ENCODE measurements at regions not wholly inside any gene's neighbourhood (a gene's known extent, or its start where the extent isn't known, plus 50 kb on each side); places are given as distances from the start of the nearest gene placed in this dataset.

GRCh38 chr7:22618528-22618927 is 108.5 kb upstream of the IL6 start:
- DNase-seq, result no peak

GRCh38 chr7:22617166-22617565 is 109.8 kb upstream of the IL6 start:
- DNase-seq, result no peak

DNA sequence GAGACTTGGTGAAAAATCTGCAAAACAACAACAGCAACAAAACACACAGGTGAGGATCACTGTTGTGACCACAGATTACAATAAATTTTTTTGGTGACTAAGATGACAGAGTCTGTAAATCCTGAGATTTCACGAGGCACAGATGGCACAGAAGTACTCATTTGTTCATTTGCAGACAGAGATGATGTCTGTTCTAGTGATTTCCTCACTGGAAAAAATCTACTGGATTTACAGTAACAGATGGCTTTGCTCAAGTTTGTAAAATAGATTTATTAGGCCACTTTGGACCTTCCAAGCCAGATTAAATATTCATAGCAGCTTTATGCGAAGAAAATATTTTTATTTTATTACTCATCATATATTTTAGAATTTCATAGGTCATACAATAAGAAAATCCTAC is 113.5 kb upstream of the IL6 start:
- DNase-seq, result no peak

DNA sequence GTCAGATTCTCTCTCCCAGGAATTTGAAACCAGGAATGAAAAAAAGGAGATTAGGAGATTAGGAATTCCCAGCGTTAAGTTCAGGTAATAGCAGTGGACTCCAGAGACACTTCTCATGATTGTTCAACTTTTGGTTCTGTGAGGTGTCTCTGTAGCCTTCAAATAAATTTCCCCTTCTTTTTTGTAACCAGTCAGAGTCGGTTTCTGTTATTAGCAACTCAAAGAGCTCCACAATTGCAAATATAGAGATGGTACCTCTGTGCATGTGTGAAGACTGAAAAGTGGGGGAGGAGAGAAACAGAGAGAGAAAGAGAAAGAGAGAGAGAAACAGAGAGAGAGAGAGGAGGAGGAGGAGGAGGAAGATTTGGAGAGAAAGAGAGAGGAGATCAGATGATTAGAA is 112.8 kb upstream of the STEAP1B start:
- DNase-seq, result no peak

GRCh38 chr7:22611758-22612079 is 111.7 kb upstream of the STEAP1B start:
- DNase-seq, result no peak

GRCh38 chr7:22610951-22611757 is 111.2 kb upstream of the STEAP1B start:
- DNase-seq, result no peak

- DNase-seq, result no peak
Measured at GRCh38 chr7:22610263-22610662, 110.3 kb upstream of the STEAP1B start.

- no peak for DNase-seq
Measured at GRCh38 chr7:22607180-22607579, 107.2 kb upstream of the STEAP1B start.

GRCh38 chr7:22604246-22604645 is 104.3 kb upstream of the STEAP1B start:
- no peak for DNase-seq

DNA sequence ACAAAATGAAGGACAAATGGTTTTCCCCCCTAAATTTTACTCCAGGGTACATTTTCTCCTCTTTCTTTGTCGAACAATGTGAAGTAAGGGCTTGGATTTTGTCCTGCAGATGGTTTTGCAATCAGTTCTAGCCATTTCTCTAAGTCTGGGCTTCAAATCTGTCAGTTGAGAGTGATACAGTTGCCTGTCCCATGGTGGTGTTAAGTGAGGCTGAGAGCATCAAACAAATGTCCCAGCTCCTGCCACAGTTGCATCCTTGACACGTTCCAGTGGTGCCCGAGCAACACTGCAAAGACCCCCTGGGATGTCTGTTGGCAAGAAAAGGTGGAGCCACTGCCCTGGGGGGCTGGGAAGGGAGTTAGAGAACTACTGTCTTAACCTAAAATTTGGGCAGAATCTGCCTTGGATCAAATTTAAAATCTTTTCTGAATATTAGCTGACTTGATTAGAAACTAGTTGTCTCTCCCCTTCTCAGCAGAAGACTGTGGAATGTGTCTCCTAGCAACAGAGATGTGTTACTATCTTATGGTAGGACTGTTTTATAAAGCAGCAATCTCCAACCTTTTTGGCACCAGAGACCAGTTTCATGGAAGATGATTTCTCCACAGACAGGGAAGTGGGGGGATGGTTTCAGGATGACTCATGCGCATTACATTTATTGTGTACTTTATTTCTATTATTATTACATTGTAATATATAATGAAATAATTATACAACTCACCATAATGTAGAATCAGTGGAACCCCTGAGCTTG is 102.0 kb upstream of the STEAP1B start:
- no peak for DNase-seq

GRCh38 chr7:22601408-22601807 is 101.4 kb upstream of the STEAP1B start:
- no peak for DNase-seq

- no peak for DNase-seq
Measured at GRCh38 chr7:22601003-22601402, 101.0 kb upstream of the STEAP1B start.

DNA sequence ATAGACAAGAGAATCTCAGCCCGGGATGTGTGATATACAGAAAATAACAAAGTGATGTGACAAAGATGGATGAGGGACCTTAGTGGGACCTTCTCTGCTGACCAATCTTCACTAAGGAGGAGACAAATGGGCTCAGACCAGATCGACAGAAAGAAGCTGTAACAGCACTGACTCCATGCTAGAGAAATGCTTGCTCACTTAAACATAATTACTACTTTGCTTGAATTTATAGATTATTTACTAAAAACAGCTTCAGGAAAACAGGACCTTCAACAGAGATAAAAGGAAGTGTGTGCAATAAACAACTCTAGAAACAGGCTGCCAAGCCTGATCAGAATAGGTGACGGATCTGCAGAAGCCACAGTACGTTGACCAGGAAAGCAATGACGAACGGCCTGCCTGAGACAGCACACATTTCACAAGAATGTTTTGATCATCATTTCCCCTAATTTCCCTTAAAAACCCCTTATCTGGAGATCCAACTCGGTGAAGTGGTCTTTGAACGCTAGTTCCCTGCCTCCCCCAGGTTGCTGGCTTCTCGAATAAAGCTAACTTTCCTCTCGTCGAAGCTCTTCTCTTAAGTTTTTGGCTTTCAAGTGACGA is 98.4 kb upstream of the STEAP1B start:
- no peak for DNase-seq

- DNase-seq, result no peak
Measured at GRCh38 chr7:22597844-22598243, 97.9 kb upstream of the STEAP1B start.

DNA sequence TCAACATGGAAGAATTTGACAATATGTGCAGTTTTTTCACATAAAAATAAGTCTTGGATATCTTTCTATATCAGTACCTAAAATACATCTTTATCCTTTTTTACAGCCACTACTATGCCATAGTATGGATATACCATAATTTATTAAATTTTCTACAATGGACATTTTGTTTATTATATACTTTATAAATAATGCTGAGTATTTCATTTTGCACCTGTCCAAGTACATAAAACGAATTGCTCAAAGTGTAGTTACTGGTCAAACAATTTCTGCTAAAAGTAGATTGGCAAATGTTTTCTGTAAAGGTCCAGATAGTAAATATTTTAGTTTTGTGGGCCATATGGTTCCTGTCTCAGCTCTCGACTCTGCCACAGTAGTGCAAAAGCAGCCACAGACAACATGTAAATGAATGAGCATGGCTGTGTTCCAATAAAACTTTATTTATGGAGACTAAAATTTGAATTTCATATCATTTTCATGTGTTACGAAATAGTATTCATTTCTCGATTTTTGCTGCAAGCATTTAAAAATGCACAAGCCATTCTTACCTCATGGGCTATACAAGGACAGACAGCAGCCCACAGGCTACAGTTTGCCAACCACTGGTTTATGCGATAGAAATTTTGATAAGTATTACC is 96.9 kb upstream of the STEAP1B start:
- DNase-seq, result no peak

GRCh38 chr7:22594020-22594419 is 94.0 kb upstream of the STEAP1B start:
- no peak for DNase-seq

- DNase-seq, result no peak
Measured at GRCh38 chr7:22591271-22591670, 91.3 kb upstream of the STEAP1B start.

DNA sequence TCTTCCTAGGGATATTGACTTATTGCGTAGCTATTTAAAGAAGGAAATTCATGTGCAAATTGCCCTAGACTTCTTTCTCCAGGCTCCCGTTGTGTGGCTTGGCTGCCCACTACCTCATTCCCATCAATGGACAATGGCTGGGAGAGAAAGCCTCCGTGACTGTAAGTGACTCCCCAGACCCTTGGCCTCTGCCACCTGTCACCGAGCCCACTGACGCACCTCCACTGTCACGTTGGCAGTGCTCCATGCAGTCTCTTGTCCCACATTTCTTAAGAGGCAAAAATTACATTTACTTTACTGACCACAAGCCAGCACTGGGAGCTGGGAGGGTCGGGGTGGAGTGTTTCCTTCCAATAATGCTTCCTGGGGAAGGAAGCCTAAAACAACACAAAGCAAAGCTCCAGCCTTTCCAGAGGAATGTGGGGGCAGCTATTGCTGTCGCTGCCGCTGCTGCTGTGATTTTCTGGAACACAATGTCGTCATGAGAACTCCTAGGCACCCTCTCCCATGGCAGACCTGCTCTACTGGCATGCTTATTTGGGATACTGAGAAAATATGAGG is 89.7 kb upstream of the STEAP1B start:
- DNase-seq, result no peak

DNA sequence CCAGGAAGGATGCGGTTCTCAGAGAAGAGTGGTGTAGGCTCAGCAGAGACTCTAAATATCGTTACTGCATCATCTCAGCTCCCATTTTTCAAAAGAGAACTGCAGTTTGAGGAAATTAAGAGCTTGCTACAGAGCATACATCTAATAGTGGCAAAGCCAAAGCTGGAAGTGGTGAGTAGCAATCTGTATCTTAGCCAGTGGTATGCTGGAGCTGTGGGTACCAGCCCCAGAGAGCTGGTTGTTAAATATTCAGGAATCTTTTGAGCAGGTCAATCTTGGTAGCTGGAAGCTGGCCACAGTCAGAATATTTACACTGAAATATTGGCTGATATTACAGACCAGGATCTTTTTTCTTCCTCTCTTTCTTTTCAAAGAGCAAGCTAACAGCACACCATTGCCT is 88.4 kb upstream of the STEAP1B start:
- DNase-seq, result no peak

GRCh38 chr7:22587322-22587721 is 87.3 kb upstream of the STEAP1B start:
- no peak for DNase-seq

- no peak for DNase-seq
Measured at GRCh38 chr7:22586786-22587140, 86.8 kb upstream of the STEAP1B start.

DNA sequence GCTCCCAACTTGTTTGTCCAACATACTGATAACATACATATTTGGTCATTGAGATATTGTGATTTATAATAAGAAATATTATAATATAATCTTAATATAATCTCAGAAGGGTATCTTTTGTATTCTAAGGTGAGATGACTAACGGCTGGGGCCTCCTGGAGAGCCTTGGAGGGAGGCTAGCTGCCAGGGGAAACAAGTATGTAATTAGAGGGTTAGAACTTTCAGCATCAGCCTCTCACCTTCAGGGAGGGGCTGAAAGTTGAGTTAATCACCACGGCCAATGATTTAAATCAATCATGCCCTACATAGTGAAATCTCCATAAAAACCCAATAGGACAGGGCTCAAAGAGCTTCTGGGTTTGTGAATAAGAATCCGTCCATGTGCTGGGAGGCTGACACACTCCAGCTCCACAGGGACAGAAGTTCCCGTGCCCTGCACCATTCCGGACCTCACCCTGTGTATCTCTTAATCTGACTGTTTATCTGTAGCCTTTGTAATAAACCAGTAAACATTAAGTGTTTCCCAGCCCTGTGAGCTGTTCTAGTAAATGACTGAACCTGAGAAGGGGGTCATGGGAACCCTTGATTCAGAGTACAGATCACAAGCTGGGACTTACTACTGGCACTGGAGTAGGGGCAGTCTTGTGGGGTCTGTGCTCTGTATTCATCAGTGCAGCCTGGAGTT is 86.3 kb upstream of the STEAP1B start:
- DNase-seq, result no peak

DNA sequence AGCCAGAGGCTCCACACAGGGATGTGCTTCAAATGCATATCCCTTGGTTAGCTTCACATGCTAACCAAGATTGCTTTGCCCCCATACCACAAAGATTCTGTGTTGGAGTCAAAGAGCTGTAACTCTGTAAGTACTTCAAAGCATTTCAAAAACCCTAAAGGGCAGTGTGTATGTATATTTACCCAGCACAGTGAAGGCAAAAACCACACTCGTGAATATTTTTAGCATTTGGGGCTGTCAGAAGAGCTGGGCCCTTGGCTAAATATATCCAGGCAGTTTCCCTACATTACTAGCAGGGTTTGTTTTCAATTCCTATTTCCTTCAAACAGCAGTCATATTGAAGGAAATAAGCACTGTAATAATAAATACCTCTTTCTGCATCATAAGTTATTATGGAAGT is 84.2 kb upstream of the STEAP1B start:
- no peak for DNase-seq

Measured in activated T-cell treated with anti-CD3 and anti-CD28 coated beads for 4 hours (primary cell).